ENCODE measurements at regions not wholly inside any gene's neighbourhood (a gene's known extent, or its start where the extent isn't known, plus 50 kb on each side); places are given as distances from the start of the nearest gene placed in this dataset.

DNA sequence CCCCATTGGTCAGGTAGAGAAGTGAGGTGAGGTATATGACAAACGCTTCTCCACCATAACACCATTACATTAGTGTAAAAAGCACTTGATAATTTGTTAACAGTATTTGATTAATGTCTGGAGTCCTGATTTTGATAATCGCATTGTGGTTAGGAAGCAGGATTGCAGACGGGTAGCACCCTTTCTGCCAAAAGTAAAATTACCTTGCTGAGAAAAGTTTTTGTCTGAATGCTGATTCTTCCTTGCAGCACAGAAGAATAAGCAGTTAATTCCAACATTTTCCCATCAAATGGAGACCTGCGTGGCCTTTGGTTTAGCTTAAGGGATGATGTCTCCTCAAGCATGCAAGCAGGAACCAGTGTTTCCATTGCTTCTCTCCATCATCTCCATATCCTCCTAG lies 1090.2 kb upstream of the TMEM132C start:
- no peaks in the 10 kb centered on the region for H3K36me3 ChIP-seq (ENCODE audit: control insufficient read depth, insufficient read depth, low read length)
- DNase-seq (ENCODE audit: low read depth) = no peak
- ChIA-PET CTCF (interaction anchor here (0.9 kb wide), 1 partner anchor 13 kb away, joined by 3 read pairs; no protein-coding TSS in a partner anchor), POLR2A (no interaction called here)
- H3K4me3 ChIP-seq (ENCODE audit: low read depth, low read length) = no peak overlapping the region
- no peaks in the 10 kb centered on the region for H3K27me3 ChIP-seq (ENCODE audit: control insufficient read depth, insufficient read depth, low read length)
- no peak for TF ChIP-seq CTCF (IDR thresholded peaks at IDR 0.05; ENCODE audit: insufficient read depth, low read depth, low read length)

- TF ChIP-seq CTCF (IDR thresholded peaks at IDR 0.05; ENCODE audit: insufficient read depth, low read depth, low read length) = no peak
- Histone ChIP-seq H3K4me3 (ENCODE audit: low read depth, low read length) (no peak overlapping the region), H3K36me3 (ENCODE audit: control insufficient read depth, insufficient read depth, low read length) (no peaks in the 10 kb centered on the region), H3K27me3 (ENCODE audit: control insufficient read depth, insufficient read depth, low read length) (no peaks in the 10 kb centered on the region)
- ChIA-PET POLR2A (no interaction called here), CTCF (no interaction called here)
- DNase-seq (ENCODE audit: low read depth) = no peak
These were observed 1088.9 kb upstream of the TMEM132C start for GRCh38 chr12:127178052-127178451.

- CTCF ChIA-PET = no interaction called here
- TF ChIP-seq CTCF (IDR thresholded peaks at IDR 0.05; ENCODE audit: insufficient read depth, low read depth, low read length) = no peak
- Histone ChIP-seq H3K4me3 (ENCODE audit: low read depth, low read length) (no peak overlapping the region), H3K27me3 (ENCODE audit: control insufficient read depth, insufficient read depth, low read length) (no peaks in the 10 kb centered on the region), H3K36me3 (ENCODE audit: control insufficient read depth, insufficient read depth, low read length) (no peaks in the 10 kb centered on the region)
- no peak for DNase-seq (ENCODE audit: low read depth)
- POLR2A ChIA-PET = no interaction called here
These were observed 1088.5 kb upstream of the TMEM132C start for GRCh38 chr12:127178463-127178862.

GRCh38 chr12:127179176-127179575 lies 1087.8 kb upstream of the TMEM132C start:
- ChIA-PET CTCF (no interaction called here), POLR2A (no interaction called here)
- H3K36me3 ChIP-seq (ENCODE audit: control insufficient read depth, insufficient read depth, low read length) = no peaks in the 10 kb centered on the region
- no peak for TF ChIP-seq CTCF (IDR thresholded peaks at IDR 0.05; ENCODE audit: insufficient read depth, low read depth, low read length)
- DNase-seq (ENCODE audit: low read depth) = no peak
- no peak overlapping the region for H3K4me3 ChIP-seq (ENCODE audit: low read depth, low read length)
- H3K27me3 ChIP-seq (ENCODE audit: control insufficient read depth, insufficient read depth, low read length) = no peaks in the 10 kb centered on the region

DNA sequence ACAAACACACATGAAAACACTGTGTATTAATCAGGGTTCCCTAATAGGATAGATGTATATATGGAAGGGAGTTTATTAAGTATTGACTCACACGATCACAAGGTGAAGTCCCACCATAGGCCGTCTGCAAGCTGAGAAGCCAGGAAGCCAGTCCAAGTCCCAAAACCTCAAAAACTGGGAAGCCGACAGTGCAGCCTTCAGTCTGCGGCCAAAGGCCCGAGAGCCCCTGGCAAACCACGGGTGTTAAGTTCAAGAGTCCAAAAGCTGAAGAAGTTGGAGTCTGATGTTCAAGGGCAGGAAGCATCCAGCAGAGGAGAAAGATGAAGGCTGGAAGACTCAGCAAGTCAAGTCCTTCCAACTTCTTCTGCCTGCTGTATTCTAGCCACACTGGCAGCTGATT lies 1085.0 kb upstream of the TMEM132C start:
- CTCF ChIA-PET = interaction anchor here (1.1 kb wide), 1 partner anchor 11 kb away, joined by 3 read pairs; no protein-coding TSS in a partner anchor

More for the DNA sequence above, 1085.0 kb upstream of the TMEM132C start:
- no peak for TF ChIP-seq CTCF (IDR thresholded peaks at IDR 0.05; ENCODE audit: insufficient read depth, low read depth, low read length)
- no peak for DNase-seq (ENCODE audit: low read depth)
- no peaks in the 10 kb centered on the region for H3K36me3 ChIP-seq (ENCODE audit: control insufficient read depth, insufficient read depth, low read length)
- no peaks in the 10 kb centered on the region for H3K27me3 ChIP-seq (ENCODE audit: control insufficient read depth, insufficient read depth, low read length)
- no peak overlapping the region for H3K4me3 ChIP-seq (ENCODE audit: low read depth, low read length)
- POLR2A ChIA-PET = no interaction called here
